ENCODE measurements at regions not wholly inside any gene's neighbourhood (a gene's known extent, or its start where the extent isn't known, plus 50 kb on each side); places are given as distances from the start of the nearest gene placed in this dataset.
"Not testable (repeated sequence)": the region's sequence is repeated elsewhere in the genome, so short reads cannot be mapped to it uniquely, and the experiment has no call there.

- no peak overlapping the region for H3K4me3 Mint-ChIP-seq (ENCODE audit: unreplicated experiment)
- POLR2A ChIA-PET = interaction anchor here (1.1 kb wide), 1 partner anchor 18 kb away, joined by 3 read pairs; no protein-coding TSS in a partner anchor
- no peaks in the 10 kb centered on the region for H3K9me3 Mint-ChIP-seq (ENCODE audit: unreplicated experiment)
- no TSS peak for BruUV-seq (replicated peaks)
- no peak for TF ChIP-seq CTCF (IDR thresholded peaks at IDR 0.05; ENCODE audit: unreplicated experiment)
- DNase-seq (ENCODE audit: unreplicated experiment) = no peak
- CTCF ChIA-PET = no interaction called here
- H3K27ac Mint-ChIP-seq (ENCODE audit: low read depth, unreplicated experiment) = no peak overlapping the region
- no peaks in the 10 kb centered on the region for H3K36me3 Mint-ChIP-seq (ENCODE audit: insufficient read depth, unreplicated experiment)
- intact Hi-C loops (cut with micrococcal nuclease) = no loop called here
- H3K27me3 Mint-ChIP-seq (ENCODE audit: insufficient read depth, unreplicated experiment) = no peaks in the 10 kb centered on the region
- H3K4me1 Mint-ChIP-seq (ENCODE audit: insufficient read depth, unreplicated experiment) = peaks cover 6% of the 10 kb centered on the region
Observed at GRCh38 chr5:78717674-78718584, 69.4 kb upstream of the LHFPL2 start.

GRCh38 chr5:78716206-78716605, 67.6 kb upstream of the LHFPL2 start:
- CTCF ChIA-PET = interaction anchor here (0.5 to 1.1 kb wide), 2 partner anchors 244 to 264 kb away, joined by 3 read pairs; no protein-coding TSS in a partner anchor
- H3K4me1 Mint-ChIP-seq (ENCODE audit: insufficient read depth, unreplicated experiment) = peaks cover 6% of the 10 kb centered on the region
- H3K4me3 Mint-ChIP-seq (ENCODE audit: unreplicated experiment) = no peak overlapping the region
- no peak overlapping the region for H3K27ac Mint-ChIP-seq (ENCODE audit: low read depth, unreplicated experiment)
- intact Hi-C loops (cut with micrococcal nuclease) = no loop called here
- no peak for DNase-seq (ENCODE audit: unreplicated experiment)
- no peak for TF ChIP-seq CTCF (IDR thresholded peaks at IDR 0.05; ENCODE audit: unreplicated experiment)
- H3K27me3 Mint-ChIP-seq (ENCODE audit: insufficient read depth, unreplicated experiment) = no peaks in the 10 kb centered on the region
- BruUV-seq (replicated peaks) = no TSS peak
- no peaks in the 10 kb centered on the region for H3K36me3 Mint-ChIP-seq (ENCODE audit: insufficient read depth, unreplicated experiment)
- POLR2A ChIA-PET = no interaction called here
- peaks cover under 1% of the 10 kb centered on the region for H3K9me3 Mint-ChIP-seq (ENCODE audit: unreplicated experiment)

- H3K27me3 Mint-ChIP-seq (ENCODE audit: insufficient read depth, unreplicated experiment); CTCF ChIA-PET; H3K36me3 Mint-ChIP-seq (ENCODE audit: insufficient read depth, unreplicated experiment); POLR2A ChIA-PET; H3K4me3 Mint-ChIP-seq (ENCODE audit: unreplicated experiment); H3K9me3 Mint-ChIP-seq (ENCODE audit: unreplicated experiment); intact Hi-C loops (cut with micrococcal nuclease); H3K27ac Mint-ChIP-seq (ENCODE audit: low read depth, unreplicated experiment); DNase-seq (ENCODE audit: unreplicated experiment); BruUV-seq (replicated peaks); H3K4me1 Mint-ChIP-seq (ENCODE audit: insufficient read depth, unreplicated experiment): not testable (repeated sequence)
Observed at GRCh38 chr5:78715351-78715750, 66.8 kb upstream of the LHFPL2 start.

GRCh38 chr5:78711670-78712069, 63.1 kb upstream of the LHFPL2 start:
- POLR2A ChIA-PET = interaction anchor here (1.5 kb wide), 1 partner anchor 12 kb away, joined by 4 read pairs; no protein-coding TSS in a partner anchor
- DNase-seq (ENCODE audit: unreplicated experiment); H3K27me3 Mint-ChIP-seq (ENCODE audit: insufficient read depth, unreplicated experiment); H3K27ac Mint-ChIP-seq (ENCODE audit: low read depth, unreplicated experiment); H3K36me3 Mint-ChIP-seq (ENCODE audit: insufficient read depth, unreplicated experiment); CTCF ChIA-PET; H3K9me3 Mint-ChIP-seq (ENCODE audit: unreplicated experiment); H3K4me1 Mint-ChIP-seq (ENCODE audit: insufficient read depth, unreplicated experiment); intact Hi-C loops (cut with micrococcal nuclease); BruUV-seq (replicated peaks); H3K4me3 Mint-ChIP-seq (ENCODE audit: unreplicated experiment): not testable (repeated sequence)

- H3K27me3 Mint-ChIP-seq (ENCODE audit: insufficient read depth, unreplicated experiment); H3K27ac Mint-ChIP-seq (ENCODE audit: low read depth, unreplicated experiment); DNase-seq (ENCODE audit: unreplicated experiment); H3K36me3 Mint-ChIP-seq (ENCODE audit: insufficient read depth, unreplicated experiment); intact Hi-C loops (cut with micrococcal nuclease); H3K4me3 Mint-ChIP-seq (ENCODE audit: unreplicated experiment); BruUV-seq (replicated peaks): not testable (repeated sequence)
- Mint-ChIP-seq H3K4me1 (ENCODE audit: insufficient read depth, unreplicated experiment) (peaks cover 10% of the 10 kb centered on the region), H3K9me3 (ENCODE audit: unreplicated experiment) (peaks cover 15% of the 10 kb centered on the region)
- CTCF ChIA-PET = interaction anchor here (0.6 to 0.9 kb wide), 2 partner anchors 18 to 36 kb away, joined by 3 read pairs; no protein-coding TSS in a partner anchor
- POLR2A ChIA-PET = interaction anchor here (0.5 kb wide), 1 partner anchor 238 kb away, joined by 3 read pairs; no protein-coding TSS in a partner anchor
Observed at GRCh38 chr5:78709729-78710430, 61.3 kb upstream of the LHFPL2 start.

Measured in MCF 10A (cell line).